NCI-H2081 treated with DMSO at 0.1 percent for 48 hours (cell line): ENCODE measurements at regions not wholly inside any gene's neighbourhood (a gene's known extent, or its start where the extent isn't known, plus 50 kb on each side); places are given as distances from the start of the nearest gene placed in this dataset.
"Not testable (repeated sequence)": the region's sequence is repeated elsewhere in the genome, so short reads cannot be mapped to it uniquely, and the experiment has no call there.

Experiments
- DNase-seq: peaks from one replicate; lab custom pipeline; 2025; lab: John Stamatoyannopoulos, UW

DNA sequence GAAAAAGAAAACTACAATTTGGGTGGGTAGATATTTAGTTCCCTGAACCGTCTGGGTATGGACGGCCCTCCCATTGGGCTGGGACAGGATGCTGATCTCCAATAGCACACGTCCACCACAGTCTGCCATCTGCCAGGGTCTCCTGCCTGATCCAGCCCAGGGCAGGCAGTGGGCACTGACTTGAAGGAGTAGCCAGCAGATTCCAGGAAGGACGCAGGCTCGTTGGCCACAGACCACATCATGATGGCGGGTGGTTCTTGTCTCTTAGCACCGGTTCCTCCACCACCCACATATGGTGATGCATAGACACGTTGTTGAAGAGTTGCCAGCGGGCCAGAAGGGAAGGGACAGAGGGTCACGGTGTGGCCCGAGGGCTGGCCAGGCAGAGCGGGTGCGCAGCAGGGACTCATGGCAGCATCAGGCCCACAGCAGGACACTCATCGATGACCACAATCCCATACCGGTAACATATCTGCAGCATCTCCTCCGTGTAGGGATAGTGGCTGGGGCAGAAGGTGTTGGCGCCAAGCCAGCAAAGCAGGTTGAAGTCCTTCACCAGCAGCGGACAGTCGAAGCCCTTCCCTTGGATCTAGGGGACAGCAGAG, 155.8 kb upstream of the FAM174A start:
- DNase-seq, result not testable (repeated sequence)

DNA sequence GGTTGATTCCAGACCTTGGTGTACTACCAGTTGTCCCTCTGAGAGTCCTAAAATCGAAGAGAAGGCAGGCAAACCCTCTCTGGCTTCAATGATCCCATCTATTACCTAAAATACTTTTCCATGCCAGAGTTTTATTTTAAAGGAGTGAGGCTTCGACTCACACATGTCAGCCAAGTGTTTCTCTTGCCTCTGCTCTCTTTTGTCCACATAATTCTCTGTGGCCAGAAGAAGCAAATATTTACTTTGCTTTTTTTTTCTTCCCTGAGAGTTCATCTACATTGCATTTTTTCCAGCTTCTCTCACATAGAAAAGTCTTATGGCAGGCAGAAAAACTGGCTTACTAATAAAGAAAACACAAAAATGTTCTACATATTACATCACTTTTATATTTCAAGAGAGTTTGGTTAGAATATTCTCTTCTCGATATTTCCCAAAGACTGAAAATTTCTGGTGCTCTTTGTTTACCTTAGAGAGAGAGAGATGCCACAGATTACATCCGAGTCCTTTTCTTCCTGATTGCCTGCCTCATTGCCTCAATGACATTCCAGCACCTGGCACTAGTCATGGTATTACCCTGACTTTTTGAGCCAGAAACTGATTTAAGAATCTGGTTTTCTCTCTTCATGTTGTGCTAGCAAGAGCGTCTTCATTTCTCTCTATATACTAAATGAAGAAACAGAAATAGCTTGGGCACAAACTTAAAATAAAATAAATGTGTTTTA, 170.3 kb upstream of the FAM174A start:
- DNase-seq, result not testable (repeated sequence)

DNA sequence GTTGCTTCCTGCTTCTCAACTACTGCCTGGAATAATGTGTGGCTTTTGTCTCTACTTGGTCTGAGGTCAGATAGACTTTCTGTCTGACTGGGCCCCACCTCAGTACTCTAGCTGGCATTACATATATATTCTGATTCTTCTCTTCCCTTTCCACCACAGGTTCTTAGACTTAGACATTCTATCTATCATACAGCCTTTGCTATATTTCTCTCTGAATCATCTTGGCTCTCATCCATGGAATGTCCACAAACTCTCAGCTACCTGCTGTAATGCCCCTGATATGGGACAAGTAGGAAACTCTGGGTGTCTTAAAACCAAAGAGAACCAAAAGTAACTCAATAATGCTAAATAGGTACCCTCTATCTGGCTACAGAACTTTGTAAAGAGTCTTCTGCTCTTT, 170.8 kb upstream of the FAM174A start:
- not testable (repeated sequence) for DNase-seq

DNA sequence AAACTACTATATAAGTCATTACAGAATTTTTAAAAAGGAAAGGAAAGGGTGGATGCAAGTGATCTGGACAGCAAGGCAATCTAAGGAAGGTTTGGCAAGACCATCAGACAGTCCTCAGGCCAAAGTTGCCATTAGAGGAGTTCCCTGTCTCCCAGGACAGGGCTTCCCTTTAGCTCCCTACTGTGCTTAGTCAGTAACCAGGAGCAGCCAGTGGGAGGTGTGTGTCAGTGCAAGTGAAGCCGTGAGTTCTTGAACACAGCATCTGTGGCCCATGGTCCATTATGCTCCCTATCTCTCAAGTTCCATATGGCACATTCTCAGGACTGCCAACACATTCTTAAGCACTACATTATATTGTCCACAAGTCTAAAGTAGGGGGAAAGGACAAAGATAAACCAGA, 175.2 kb upstream of the FAM174A start:
- DNase-seq, result not testable (repeated sequence)

DNA sequence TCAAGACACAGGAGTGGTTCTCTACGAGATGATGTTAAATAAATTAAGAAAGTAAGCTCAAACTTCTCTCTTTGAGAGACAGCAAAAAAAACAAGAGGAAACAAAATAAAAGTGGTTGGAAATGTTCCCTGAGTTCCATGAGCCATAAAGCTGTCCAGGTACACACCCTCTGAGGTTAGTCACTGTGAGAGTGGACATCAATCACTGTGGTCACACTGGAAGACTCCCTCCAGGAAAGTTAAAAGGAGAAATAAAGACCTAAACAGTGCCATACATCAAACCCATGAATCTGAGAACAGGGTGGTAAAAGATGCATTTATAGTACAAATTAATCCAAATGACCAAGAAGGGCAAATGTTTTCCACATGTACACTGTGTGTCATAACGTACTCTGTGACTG, 188.9 kb upstream of the FAM174A start:
- not testable (repeated sequence) for DNase-seq

DNA sequence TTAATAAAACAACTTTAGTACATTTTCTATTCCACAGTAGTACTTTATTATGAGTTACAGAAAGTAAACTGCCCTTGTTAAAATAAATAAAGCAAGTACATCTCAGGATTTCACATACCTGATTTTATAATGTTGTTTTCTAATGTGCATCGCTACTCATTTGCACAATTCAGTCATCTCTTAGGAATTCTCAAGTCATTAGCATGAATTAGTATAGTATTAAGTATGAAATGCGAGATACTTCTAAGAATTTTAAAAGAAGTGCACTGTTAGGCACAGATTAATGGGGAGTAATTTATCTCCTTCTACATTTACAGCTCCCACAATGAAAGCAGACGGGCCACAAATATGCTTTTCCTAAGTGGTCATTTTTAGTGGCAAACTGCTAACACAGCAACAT, 193.7 kb upstream of the FAM174A start:
- not testable (repeated sequence) for DNase-seq

DNA sequence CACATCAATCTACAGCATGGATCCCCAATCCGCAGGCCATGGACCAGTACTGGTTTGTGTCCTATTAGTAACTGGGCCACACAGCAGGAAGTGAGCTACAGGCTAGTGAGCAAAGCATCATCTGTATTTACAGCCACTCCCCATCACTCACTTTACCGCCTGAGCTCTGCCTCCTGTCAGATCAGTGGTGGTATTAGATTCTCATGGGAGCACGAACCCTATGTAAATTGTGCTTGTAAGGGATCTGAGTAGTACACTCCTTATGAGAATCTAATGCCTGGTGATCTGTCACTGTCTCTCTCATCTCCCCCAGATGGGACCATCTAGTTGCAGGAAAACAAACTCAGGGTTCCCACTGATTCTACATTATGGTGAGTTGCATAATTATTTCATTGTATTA, 212.7 kb upstream of the FAM174A start:
- DNase-seq, result no peak

DNA sequence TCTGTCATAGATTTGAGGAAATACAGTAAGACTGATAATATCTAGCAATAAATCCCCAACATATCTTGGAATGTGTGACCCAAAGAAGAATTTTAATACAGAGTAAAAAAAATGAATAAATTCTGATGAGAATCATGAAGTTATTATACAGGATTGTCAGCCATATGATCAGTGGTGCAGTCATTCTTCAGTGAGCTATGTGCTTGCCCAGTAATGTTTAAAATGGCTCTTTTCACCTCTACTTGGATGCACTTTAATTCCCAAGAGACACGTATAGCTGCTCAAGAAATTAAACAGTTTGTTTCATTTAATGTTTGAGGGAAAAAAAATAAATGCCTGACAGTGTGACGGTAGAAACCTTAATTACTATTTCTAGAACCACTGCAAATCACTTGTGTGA, 215.3 kb upstream of the FAM174A start:
- no peak for DNase-seq

DNA sequence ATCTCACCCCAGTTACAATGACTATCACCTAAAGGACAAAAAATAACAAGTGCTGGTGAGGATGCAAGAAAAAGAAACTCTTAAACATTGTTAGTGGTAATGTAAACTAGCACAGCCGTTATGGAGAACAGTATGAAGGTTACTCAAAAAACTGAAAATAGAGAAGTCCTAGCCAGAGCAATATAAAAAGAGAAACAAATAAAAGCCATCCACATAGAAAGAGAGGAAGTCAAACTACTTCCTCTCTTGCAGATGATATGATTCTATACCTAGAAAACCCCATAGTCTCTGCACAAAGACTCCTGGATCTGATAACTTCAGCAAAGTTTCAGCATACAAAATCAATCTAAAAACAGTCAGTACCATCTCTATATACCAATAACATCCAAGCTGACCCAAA, 221.5 kb upstream of the FAM174A start:
- DNase-seq, result no peak

DNA sequence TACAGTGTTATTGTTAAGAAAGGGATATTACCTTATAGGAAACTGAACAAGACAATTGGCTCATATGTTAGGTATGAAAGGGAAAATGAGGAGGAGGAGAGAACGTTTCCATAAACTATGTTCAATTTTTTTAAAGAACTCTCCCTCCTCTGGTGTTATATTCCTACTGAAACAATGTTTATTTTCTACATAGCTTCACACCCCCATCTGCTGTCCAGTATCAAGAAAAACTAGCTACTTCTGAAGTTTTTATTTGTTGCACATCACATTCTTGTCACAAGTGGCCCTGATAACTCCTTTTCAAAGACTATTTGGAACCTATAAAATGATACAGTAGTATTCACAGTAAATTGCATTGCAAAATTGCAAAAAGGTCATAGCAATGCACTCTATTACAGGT, 223.4 kb upstream of the FAM174A start:
- DNase-seq, result no peak

DNA sequence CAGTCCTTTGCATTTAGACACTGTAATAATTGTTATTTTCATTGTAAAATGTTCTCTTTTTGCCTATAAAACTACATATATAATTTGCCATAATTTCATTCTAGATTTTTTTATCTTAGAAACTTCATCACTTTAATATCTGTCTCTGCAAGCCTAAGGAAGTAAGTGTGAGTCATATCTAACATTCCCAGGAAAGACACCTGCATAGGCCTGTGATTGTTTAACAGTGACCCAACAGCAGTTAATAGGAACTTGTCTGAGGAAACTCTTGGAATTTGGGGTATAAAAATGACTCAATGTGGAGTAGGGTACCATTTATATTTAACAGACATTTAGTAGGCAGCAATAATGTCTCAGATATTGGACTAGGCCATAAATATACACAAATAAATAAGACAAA, 229.2 kb upstream of the FAM174A start:
- DNase-seq, result no peak

DNA sequence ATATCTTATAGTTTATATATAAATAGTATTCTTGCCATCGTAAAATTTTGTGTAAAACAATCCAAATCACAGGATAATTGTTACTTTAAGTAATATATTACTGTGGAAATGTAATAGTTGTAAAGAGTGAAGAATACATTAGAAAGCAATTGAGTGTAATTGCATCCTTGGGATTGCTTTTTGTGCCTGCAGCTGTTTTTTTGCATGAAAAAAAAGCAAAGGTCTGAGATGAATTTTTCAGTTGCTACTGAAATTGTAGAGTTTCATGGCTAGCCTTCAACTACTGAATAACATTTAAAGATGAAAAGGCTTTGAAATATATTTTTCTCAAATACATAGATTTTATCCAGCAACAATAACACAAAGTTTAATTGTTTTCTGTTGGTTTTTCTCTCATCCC, 232.0 kb upstream of the FAM174A start:
- DNase-seq, result no peak

DNA sequence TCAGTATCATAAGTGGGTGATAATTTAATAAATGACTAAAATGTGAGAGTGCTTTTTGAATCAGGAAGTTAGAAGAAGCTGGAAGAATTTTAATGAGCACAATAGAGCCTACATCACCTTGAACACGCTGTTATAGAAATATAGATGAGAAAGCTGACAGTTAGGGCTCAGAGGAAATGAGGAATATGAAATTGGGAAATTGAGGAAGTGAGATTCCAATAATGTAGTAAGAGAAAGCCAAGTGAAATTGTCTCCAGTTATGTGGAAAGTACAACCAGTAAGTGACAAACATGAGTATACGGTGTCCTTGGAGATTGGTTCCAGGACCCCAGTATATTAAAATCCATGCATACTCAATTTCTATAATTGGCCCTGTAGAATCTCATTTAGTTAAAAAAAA, 235.9 kb upstream of the FAM174A start:
- no peak for DNase-seq

DNA sequence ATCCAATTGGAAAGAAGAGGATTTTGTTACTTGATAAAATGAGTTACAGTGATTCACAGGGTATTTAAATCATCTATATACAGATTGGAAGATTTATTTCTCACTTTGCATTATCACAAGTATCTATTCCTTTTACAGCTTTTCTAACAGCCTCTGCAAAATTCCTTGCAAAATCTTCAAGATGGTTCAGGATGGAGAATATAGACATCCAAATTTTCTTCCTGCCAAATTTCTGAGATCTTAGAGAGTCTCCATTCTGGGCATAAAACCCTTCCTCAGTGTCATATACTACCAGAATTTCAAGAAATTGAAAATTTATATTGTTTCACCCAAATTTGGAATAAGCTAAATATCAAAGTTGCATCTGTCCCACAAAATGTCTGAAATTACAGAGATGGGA, 259.1 kb upstream of the FAM174A start:
- DNase-seq, result no peak

DNA sequence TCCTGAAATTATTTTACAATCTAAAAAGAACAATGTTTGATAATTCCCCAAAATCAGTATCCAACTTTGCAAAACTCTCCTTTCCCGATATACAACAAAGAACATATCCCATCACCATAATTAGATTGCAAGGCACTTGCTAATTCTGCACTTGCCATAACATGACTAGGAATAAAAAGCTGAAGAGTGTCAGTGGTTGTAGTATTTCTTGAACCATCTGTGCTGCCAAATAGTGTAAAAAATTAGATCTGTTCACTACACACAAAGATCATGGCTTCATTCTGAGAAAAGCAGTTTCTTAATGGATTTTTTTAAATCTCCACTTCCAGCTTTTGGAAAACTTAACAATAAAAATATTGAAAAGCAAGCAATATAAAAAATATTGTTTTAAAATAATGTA, 259.5 kb upstream of the FAM174A start:
- DNase-seq, result no peak

DNA sequence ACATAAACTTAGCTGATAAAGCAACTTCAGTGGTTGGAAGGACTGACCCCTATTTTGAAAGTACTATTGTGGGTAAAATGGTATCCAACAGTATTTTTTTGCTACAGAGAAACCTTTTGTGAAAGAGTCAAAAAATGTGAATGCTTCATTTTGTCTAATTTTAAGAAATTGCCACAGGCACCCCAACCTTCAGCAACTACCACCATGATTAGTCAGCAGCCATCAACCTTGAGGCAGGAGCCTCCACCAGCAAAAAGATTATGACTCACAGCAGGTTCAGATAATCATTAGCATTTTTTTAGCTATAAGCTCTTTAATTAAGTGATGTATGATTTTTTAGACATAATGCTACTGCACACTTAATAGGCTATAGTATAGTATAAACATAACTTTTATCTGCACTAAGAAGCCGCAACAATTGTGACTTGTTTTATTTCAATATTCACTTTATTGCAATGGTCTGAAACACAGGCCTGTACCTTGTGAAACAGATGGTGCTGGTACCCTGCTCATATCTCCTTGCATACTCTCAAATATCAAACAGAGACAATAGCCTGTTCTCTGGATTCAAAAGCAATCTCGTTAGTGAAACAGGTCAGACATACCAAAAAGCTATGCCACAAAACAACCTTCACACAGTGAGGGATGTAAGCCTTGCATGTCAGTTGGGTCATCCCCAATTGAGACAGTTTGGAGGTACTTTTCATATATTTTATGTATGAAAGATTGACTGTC, 261.2 kb upstream of the FAM174A start:
- DNase-seq, result no peak

DNA sequence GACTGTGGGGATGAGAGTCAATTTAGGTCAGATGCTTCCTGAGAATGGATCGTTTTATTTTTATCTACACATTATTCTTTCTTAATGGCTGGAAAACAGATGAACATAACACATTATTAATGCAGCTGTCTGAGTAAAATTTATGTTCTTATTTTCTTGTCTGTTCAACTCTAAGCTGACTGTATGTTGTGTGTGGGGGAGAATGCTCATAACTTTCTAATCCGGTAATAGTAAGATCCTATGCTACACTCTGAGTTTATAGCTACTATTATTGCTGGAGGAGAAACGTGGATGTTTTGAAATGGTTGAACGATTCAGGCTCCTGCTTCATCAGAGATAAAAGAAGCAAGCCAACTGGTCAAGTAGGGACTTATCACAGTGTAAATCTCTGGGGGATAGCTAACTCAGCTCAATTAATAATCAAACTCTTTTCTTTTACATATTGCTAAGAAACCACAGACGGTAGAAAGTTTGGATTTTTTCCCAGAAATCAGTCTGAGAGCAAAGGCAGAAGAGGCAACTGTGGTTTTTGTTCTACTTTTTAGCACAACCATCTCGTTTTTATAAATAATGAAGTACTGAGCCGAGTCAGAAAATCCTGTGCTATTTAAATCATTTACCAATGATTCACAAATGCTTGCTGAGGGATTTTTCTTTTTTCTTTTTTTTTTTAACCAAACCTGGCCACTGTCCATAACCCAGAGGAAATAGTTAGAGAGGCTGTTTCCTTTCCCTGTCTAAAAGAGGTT, 265.0 kb upstream of the FAM174A start:
- no peak for DNase-seq

DNA sequence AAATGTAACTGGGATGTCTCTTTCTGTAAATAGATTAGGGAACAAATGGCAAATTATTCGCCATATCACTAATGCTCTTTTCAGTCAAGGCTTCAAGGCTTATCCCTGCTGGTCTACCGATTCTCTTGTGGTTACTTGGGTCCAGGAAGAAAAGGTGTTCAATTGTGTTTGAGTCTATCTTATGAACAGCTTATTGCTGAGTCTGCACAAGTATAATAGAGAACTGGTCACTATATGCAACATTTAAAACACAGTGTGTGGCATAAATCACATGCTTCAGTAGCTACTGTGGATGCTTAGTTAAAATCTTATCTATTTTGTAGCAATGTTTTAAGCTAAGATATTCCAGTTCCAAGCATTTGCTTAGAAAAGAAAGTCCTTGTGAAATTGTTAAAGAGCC, 274.2 kb upstream of the FAM174A start:
- no peak for DNase-seq

DNA sequence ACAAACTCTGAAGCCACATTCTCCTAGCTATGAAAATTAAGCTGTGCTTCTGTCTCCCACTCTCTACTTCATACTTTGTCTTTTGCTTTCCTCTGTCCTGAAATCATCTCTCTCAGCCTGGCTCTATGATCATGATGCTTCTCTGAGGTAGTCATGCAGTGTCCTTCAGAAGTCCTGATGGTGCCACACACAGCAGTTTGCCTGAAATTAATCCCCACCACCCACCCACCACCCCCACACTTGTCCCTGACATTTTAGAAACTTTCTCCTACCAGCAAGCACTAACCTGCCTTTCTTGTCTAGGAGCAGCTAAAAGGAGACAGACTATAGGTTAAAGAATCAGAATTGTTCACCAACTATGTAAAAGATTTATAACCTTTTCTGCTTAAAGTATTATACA, 282.2 kb upstream of the FAM174A start:
- no peak for DNase-seq

DNA sequence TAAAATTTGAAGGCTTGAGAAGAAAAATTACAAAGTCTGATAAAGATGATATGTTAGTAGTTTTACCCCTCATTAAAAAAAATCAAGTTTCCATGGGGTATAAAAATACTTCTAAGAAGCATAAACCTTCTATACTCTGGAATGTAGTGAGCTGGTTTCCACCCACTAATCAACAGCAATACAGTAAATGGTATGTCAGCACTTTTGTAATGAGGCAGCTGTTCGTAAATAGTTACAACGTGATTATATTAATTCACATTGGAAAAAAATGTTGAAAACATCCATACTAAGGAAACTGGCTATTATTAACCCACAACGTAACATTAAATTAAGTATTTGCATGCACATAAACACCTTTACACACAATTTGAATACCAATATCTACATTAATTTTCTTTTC, 283.1 kb upstream of the FAM174A start:
- DNase-seq, result no peak

DNA sequence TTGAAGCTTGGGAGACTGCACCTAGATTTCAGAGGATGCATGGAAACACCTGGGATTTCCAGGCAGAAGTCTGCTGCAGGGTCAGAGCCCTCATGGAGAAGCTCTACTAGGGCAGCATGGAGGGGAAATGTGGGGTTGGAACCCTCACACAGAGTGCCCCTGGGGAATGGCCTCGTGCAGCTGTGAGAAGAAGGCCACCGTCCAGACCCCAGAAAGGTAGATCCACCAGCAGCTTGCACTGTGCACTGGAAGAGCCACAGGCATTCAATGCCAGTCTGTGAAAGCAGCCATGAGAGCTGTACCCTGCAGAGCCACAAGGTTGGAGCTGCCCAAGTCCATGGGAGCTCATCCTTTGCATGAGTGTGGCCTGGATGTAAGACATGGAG, 285.3 kb upstream of the FAM174A start:
- DNase-seq, result no peak

DNA sequence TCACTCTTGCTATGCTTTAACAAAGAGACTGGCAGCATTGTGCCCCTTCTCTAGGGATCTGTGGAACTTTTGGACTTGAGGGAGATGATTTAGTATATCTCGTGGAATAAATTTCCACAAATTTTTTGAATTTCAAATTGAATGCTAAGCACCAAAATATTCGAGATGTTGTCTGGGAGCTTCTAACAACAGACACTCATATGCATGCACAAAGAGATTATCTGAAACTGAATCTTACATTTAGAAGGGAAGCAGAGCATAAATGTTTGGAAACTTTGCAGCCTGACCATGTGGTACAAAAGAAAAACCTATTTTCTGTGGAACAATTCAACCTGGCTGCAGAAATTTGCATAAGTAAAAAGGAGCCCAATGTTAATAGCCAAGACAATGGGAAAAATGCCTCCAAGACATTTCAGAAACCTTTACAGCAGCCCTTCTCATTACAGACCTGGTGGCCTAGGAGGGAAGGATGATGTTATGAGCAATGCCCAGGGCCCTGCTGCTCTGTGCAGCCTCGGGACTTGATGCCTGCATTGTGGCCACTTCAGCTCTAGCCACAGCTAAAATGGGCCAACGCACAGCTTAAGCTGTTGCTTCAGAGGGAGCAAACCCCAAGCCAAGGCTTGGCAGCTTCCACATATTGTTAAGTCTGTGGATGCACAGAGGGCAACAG, 285.8 kb upstream of the FAM174A start:
- no peak for DNase-seq
